ENCODE measurements at regions not wholly inside any gene's neighbourhood (a gene's known extent, or its start where the extent isn't known, plus 50 kb on each side); places are given as distances from the start of the nearest gene placed in this dataset.
"Not testable (repeated sequence)": the region's sequence is repeated elsewhere in the genome, so short reads cannot be mapped to it uniquely, and the experiment has no call there.

DNA sequence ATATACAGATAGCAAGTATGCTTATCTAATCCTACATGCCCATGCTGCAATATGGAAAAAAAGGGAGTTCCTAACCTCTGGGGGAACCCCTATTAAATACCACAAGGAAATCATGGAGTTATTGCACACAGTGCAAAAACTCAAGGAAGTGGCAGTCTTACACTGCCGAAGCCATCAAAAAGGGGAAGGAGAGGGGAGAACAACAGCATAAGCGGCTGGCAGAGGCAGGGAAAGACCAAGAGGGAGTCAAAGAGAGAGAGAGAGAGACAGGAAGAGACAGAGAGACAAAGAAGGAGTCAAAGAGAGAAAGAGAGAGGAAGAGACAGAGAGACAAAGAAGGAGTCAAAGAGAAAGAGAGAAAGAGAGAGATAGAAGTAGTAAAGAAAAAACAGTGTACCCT lies 267.3 kb downstream of the S1PR1 start:
- TF ChIP-seq, protein P1, sequence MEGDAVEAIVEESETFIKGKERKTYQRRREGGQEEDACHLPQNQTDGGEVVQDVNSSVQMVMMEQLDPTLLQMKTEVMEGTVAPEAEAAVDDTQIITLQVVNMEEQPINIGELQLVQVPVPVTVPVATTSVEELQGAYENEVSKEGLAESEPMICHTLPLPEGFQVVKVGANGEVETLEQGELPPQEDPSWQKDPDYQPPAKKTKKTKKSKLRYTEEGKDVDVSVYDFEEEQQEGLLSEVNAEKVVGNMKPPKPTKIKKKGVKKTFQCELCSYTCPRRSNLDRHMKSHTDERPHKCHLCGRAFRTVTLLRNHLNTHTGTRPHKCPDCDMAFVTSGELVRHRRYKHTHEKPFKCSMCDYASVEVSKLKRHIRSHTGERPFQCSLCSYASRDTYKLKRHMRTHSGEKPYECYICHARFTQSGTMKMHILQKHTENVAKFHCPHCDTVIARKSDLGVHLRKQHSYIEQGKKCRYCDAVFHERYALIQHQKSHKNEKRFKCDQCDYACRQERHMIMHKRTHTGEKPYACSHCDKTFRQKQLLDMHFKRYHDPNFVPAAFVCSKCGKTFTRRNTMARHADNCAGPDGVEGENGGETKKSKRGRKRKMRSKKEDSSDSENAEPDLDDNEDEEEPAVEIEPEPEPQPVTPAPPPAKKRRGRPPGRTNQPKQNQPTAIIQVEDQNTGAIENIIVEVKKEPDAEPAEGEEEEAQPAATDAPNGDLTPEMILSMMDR (IDR thresholded peaks at IDR 0.05 in 8 of 11, conservative IDR thresholded peaks at IDR 0.05 in 3 of 11), result not testable (repeated sequence)
- not testable (repeated sequence) for TF ChIP-seq POLR2AphosphoS5, POLR2A (IDR thresholded peaks at IDR 0.05)
